IMR-90 (cell line): ENCODE measurements at regions not wholly inside any gene's neighbourhood (a gene's known extent, or its start where the extent isn't known, plus 50 kb on each side); places are given as distances from the start of the nearest gene placed in this dataset.

Source experiments
- ATAC-seq: fragments of 200-7000 bp; cut with Tn5 transposase; 2 replicates; pipeline ENCODE4 v1.9.1; 2020; ENCODE audit warnings: low read depth, mild to moderate bottlenecking, moderate library complexity
- BruUV-seq: library from RNA; stranded (reverse); fragments of 400-500 nt; replicated peaks from 2 replicates; lab custom pipeline; 2021; lab: Mats Ljungman, UMichigan
- CTCF ChIA-PET: fragments of 300-600 bp; formaldehyde crosslinking; extraction: SDS; loops from one replicate; lab custom pipeline; 2021; ENCODE audit warnings: antibody characterized with exemption; lab: Yijun Ruan, JAX
- POLR2A ChIA-PET: fragments of 300-600 bp; sonication (Branson Sonifier 250); formaldehyde crosslinking; loops from one replicate; lab custom pipeline; 2022; ENCODE audit warnings: antibody characterized with exemption; ENCODE audit not compliant: unreplicated experiment; lab: Charles Lee
- DNase-seq: peaks from one replicate; pipeline ENCODE4 v3.0.0; 2013
- H2AFZ ChIP-seq: replicated peaks from 2 replicates; pipeline ENCODE3; 2013; ENCODE audit warnings: low read length, mild to moderate bottlenecking; ENCODE audit not compliant: poor library complexity
- H2AK5ac ChIP-seq: 2 replicates; pipeline ENCODE4 v1.6.1; 2013; ENCODE audit warnings: low read depth, low read length, inconsistent platforms
- H2AK9ac ChIP-seq: replicated peaks from 2 replicates; pipeline ENCODE3; 2013; ENCODE audit warnings: mild to moderate bottlenecking, low read depth, low read length, moderate library complexity; ENCODE audit not compliant: poor library complexity
- H2BK120ac ChIP-seq: 2 replicates; pipeline ENCODE4 v1.6.1; 2013; ENCODE audit warnings: low read depth, low read length, inconsistent platforms
- H2BK15ac ChIP-seq: 3 replicates; pipeline ENCODE4 v1.6.1; 2013; ENCODE audit warnings: low read depth, low read length, inconsistent platforms
- H2BK20ac ChIP-seq: 2 replicates; pipeline ENCODE4 v1.6.1; 2013; ENCODE audit warnings: low read depth, mild to moderate bottlenecking, inconsistent platforms, low read length, moderate library complexity
- H2BK5ac ChIP-seq: 2 replicates; pipeline ENCODE4 v1.6.1; 2013; ENCODE audit warnings: mild to moderate bottlenecking, low read depth, low read length, inconsistent platforms; ENCODE audit not compliant: poor library complexity, severe bottlenecking
- H3K14ac ChIP-seq: replicated peaks from 2 replicates; pipeline ENCODE4 v1.6.1; 2013; ENCODE audit warnings: low read depth, low read length, inconsistent platforms
- H3K18ac ChIP-seq: 2 replicates; pipeline ENCODE4 v1.6.1; 2013; ENCODE audit warnings: low read depth, low read length, control low read depth
- H3K23ac ChIP-seq: 2 replicates; pipeline ENCODE4 v1.6.1; 2013; ENCODE audit warnings: low read depth, low read length, inconsistent platforms
- H3K27ac ChIP-seq: 2 replicates; pipeline ENCODE4 v1.5.1; 2013; ENCODE audit warnings: mild to moderate bottlenecking, control low read depth, low read length; ENCODE audit not compliant: insufficient read depth
- H3K27me3 ChIP-seq: 2 replicates; pipeline ENCODE4 v1.6.1; 2013; ENCODE audit warnings: low read length; ENCODE audit not compliant: control insufficient read depth, insufficient read depth
- H3K36me3 ChIP-seq: 2 replicates; pipeline ENCODE4 v1.6.1; 2013; ENCODE audit warnings: low read length, mixed read lengths; ENCODE audit not compliant: control insufficient read depth, insufficient read depth
- H3K4ac ChIP-seq: 2 replicates; pipeline ENCODE4 v1.6.1; 2013; ENCODE audit warnings: low read depth, low read length, inconsistent platforms
- H3K4me1 ChIP-seq: 2 replicates; pipeline ENCODE4 v1.6.1; 2013; ENCODE audit warnings: low read length, mixed read lengths; ENCODE audit not compliant: control insufficient read depth, insufficient read depth
- H3K4me2 ChIP-seq: 2 replicates; pipeline ENCODE4 v1.6.1; 2013; ENCODE audit warnings: low read depth, mild to moderate bottlenecking, control low read depth, low read length, moderate library complexity
- H3K4me3 ChIP-seq: 2 replicates; pipeline ENCODE4 v1.5.1; 2013; ENCODE audit warnings: low read depth, mild to moderate bottlenecking, control low read depth, low read length, moderate library complexity; ENCODE audit not compliant: insufficient read depth
- H3K56ac ChIP-seq: 2 replicates; pipeline ENCODE4 v1.6.1; 2013; ENCODE audit warnings: low read length, inconsistent platforms; ENCODE audit not compliant: insufficient read depth; ENCODE audit errors: extremely low read depth
- H3K79me1 ChIP-seq, 2 experiments: 2 replicates each; pipeline ENCODE4 v1.6.1; 2013; ENCODE audit warnings: low read length in 2 of 2, inconsistent platforms in 1 of 2, low read depth in 1 of 2
- H3K9ac ChIP-seq: 2 replicates; pipeline ENCODE4 v1.6.1; 2013; ENCODE audit warnings: low read depth, low read length, control low read depth
- H3K9me1 ChIP-seq: 2 replicates; pipeline ENCODE4 v1.6.1; 2013; ENCODE audit warnings: low read length, inconsistent platforms; ENCODE audit not compliant: insufficient read depth
- H3K9me3 ChIP-seq: 2 replicates; pipeline ENCODE4 v1.6.1; 2013; ENCODE audit warnings: low read length; ENCODE audit not compliant: control insufficient read depth, insufficient read depth
- H4K20me1 ChIP-seq: 2 replicates; pipeline ENCODE4 v1.6.1; 2013; ENCODE audit warnings: low read length, inconsistent platforms; ENCODE audit not compliant: insufficient read depth
- H4K5ac ChIP-seq: 2 replicates; pipeline ENCODE4 v1.6.1; 2013; ENCODE audit warnings: mild to moderate bottlenecking, low read depth, low read length, control low read depth
- H4K8ac ChIP-seq, 2 experiments: 2 replicates each; pipeline ENCODE4 v1.6.1; 2013; ENCODE audit warnings: low read depth in 2 of 2, low read length in 2 of 2, control low read depth in 1 of 2, inconsistent platforms in 1 of 2
- H4K91ac ChIP-seq: 2 replicates; pipeline ENCODE4 v1.6.1; 2013; ENCODE audit warnings: low read depth, low read length, inconsistent platforms; ENCODE audit not compliant: insufficient read depth
- CTCF ChIP-seq: conservative IDR thresholded peaks from 2 replicates; pipeline ENCODE4 v1.5.1; 2012; ENCODE audit warnings: mild to moderate bottlenecking, low read depth, low read length, improper control_type of control experiment
- MAZ ChIP-seq: IDR thresholded peaks from 2 replicates; pipeline ENCODE4 v1.6.1; 2012; ENCODE audit warnings: low read depth, mild to moderate bottlenecking, low read length, improper control_type of control experiment, moderate library complexity, borderline replicate concordance
- POLR2A ChIP-seq: IDR thresholded peaks from 2 replicates; pipeline ENCODE4 v1.6.1; 2012; ENCODE audit warnings: mild to moderate bottlenecking, low read depth, low read length
- RAD21 ChIP-seq: IDR thresholded peaks from 2 replicates; pipeline ENCODE4 v1.6.1; 2012; ENCODE audit warnings: low read length, improper control_type of control experiment
- WGBS, 2 experiments: methylation state at CpG; one replicate each; pipeline versions ENCODE4 v1.1.5 to v1.1.7; 2013; ENCODE audit warnings: missing lambda C conversion rate in 2 of 2; ENCODE audit not compliant: insufficient read length in 1 of 2; ENCODE audit errors: extremely low coverage in 2 of 2; 5-methylcytosine and 5-hydroxymethylcytosine counted together
- dilution Hi-C: fragments of 300-500 bp; cut with HindIII; formaldehyde crosslinking; loops from one replicate; pipeline ENCODE4 v1.14.3; 2018; ENCODE audit warnings: low sequenced_read_pairs; ENCODE audit not compliant: unreplicated experiment
- in situ Hi-C: fragments of 300-500 bp; cut with MboI; formaldehyde crosslinking; loops from 3 replicates; pipeline ENCODE4 v1.14.3; 2019; ENCODE audit warnings: low sequenced_read_pairs, inconsistent platforms, mixed read lengths
- intact Hi-C: fragments of 100-400 bp; cut with micrococcal nuclease; formaldehyde crosslinking; loops from 2 replicates; pipeline ENCODE4 v1.10.0; 2022

GRCh38 chr14:94987409-94987808 is 169.9 kb downstream of the DICER1 start:
- no peak overlapping the region for H3K23ac ChIP-seq
- H2AK9ac ChIP-seq: no peak overlapping the region
- CTCF ChIA-PET: no interaction called here
- DNase-seq: no peak
- no TSS peak for BruUV-seq
- no peak overlapping the region for H4K8ac ChIP-seq
- no peaks in the 10 kb centered on the region for H3K79me1 ChIP-seq
- no peak overlapping the region for H3K4me3 ChIP-seq
- H2BK15ac ChIP-seq: no peak overlapping the region
- H3K4ac ChIP-seq: no peak overlapping the region
- TF ChIP-seq POLR2A: no peak
- TF ChIP-seq RAD21: no peak
- TF ChIP-seq CTCF: no peak
- no peak for TF ChIP-seq MAZ
- no peak overlapping the region for H3K9ac ChIP-seq
- H3K14ac ChIP-seq: no peak overlapping the region
- no peaks in the 10 kb centered on the region for H3K36me3 ChIP-seq
- dilution Hi-C loops (no loop called here), intact Hi-C loops (no loop called here), in situ Hi-C loops (no loop called here)
- H3K4me2 ChIP-seq: no peak overlapping the region
- no peaks in the 10 kb centered on the region for H3K4me1 ChIP-seq
- H3K9me3 ChIP-seq: no peaks in the 10 kb centered on the region
- H3K27ac ChIP-seq: no peak overlapping the region
- no peak overlapping the region for H4K5ac ChIP-seq
- H3K27me3 ChIP-seq: no peaks in the 10 kb centered on the region
- H4K20me1 ChIP-seq: no peaks in the 10 kb centered on the region
- no peak overlapping the region for H3K18ac ChIP-seq
- POLR2A ChIA-PET: no interaction called here
- H4K91ac ChIP-seq: no peak overlapping the region
- H2BK20ac ChIP-seq: no peak overlapping the region
- H2AK5ac ChIP-seq: no peak overlapping the region
- H2BK120ac ChIP-seq: no peak overlapping the region
- H3K56ac ChIP-seq: no peak overlapping the region
- H2AFZ ChIP-seq: no peak overlapping the region
- ATAC-seq: no peak
- no peaks in the 10 kb centered on the region for H3K9me1 ChIP-seq
- H2BK5ac ChIP-seq: no peak overlapping the region
- no CpG with 5 or more reads among the region's 2 CpGs for WGBS, 2 experiments
